GM18951 (cell line): ENCODE measurements at regions not wholly inside any gene's neighbourhood (a gene's known extent, or its start where the extent isn't known, plus 50 kb on each side); places are given as distances from the start of the nearest gene placed in this dataset.

Source experiments
- POLR2A ChIP-seq: IDR thresholded peaks from 4 replicates; pipeline ENCODE4 v1.6.1; 2011; ENCODE audit warnings: mild to moderate bottlenecking; ENCODE audit not compliant: insufficient read length, insufficient read depth; ENCODE audit errors: extremely low read depth
- in situ Hi-C: fragments of 300-500 bp; cut with MboI; formaldehyde crosslinking; loops from one replicate; pipeline ENCODE4 v1.12.0; 2022; ENCODE audit warnings: low sequenced_read_pairs, mixed read lengths, inconsistent platforms; ENCODE audit not compliant: unreplicated experiment

GRCh38 chr4:18571301-18571761 lies 549.8 kb upstream of the LCORL start:
- in situ Hi-C loops: no loop called here
- TF ChIP-seq POLR2A: no peak

- no peak for TF ChIP-seq POLR2A
- in situ Hi-C loops: no loop called here
Observed at GRCh38 chr4:18570370-18570769, 548.8 kb upstream of the LCORL start.

- in situ Hi-C loops: no loop called here
- no peak for TF ChIP-seq POLR2A
Observed at GRCh38 chr4:18568600-18568999, 547.0 kb upstream of the LCORL start.

GRCh38 chr4:18566970-18567799 lies 545.6 kb upstream of the LCORL start:
- in situ Hi-C loops: no loop called here
- no peak for TF ChIP-seq POLR2A

GRCh38 chr4:18559492-18559891 lies 537.9 kb upstream of the LCORL start:
- no peak for TF ChIP-seq POLR2A
- in situ Hi-C loops: no loop called here

- no peak for TF ChIP-seq POLR2A
- in situ Hi-C loops: no loop called here
Observed at GRCh38 chr4:18556402-18556801, 534.8 kb upstream of the LCORL start.

- in situ Hi-C loops: no loop called here
- TF ChIP-seq POLR2A: no peak
Observed at GRCh38 chr4:18540349-18540748, 518.8 kb upstream of the LCORL start.

GRCh38 chr4:18538121-18538520 lies 516.6 kb upstream of the LCORL start:
- in situ Hi-C loops: no loop called here
- no peak for TF ChIP-seq POLR2A

- in situ Hi-C loops: no loop called here
Observed at GRCh38 chr4:18536428-18536827, 514.9 kb upstream of the LCORL start.

GRCh38 chr4:18535948-18536347 lies 514.4 kb upstream of the LCORL start:
- in situ Hi-C loops: no loop called here
- TF ChIP-seq POLR2A: no peak

More at GRCh38 chr4:18536428-18536827, 514.9 kb upstream of the LCORL start:
- no peak for TF ChIP-seq POLR2A

GRCh38 chr4:18533262-18533775 lies 511.8 kb upstream of the LCORL start:
- no peak for TF ChIP-seq POLR2A
- in situ Hi-C loops: no loop called here

GRCh38 chr4:18531731-18532130 lies 510.2 kb upstream of the LCORL start:
- in situ Hi-C loops: no loop called here
- no peak for TF ChIP-seq POLR2A

GRCh38 chr4:18529482-18529881 lies 507.9 kb upstream of the LCORL start:
- in situ Hi-C loops: no loop called here
- TF ChIP-seq POLR2A: no peak

- in situ Hi-C loops: no loop called here
- TF ChIP-seq POLR2A: no peak
Observed at GRCh38 chr4:18524667-18525066, 503.1 kb upstream of the LCORL start.
